Adipocyte (in vitro differentiated cells): ENCODE measurements at regions not wholly inside any gene's neighbourhood (a gene's known extent, or its start where the extent isn't known, plus 50 kb on each side); places are given as distances from the start of the nearest gene placed in this dataset.
"Not testable (repeated sequence)": the region's sequence is repeated elsewhere in the genome, so short reads cannot be mapped to it uniquely, and the experiment has no call there.

Source experiments
- DNase-seq: peaks from one replicate; pipeline ENCODE4 v3.0.0-alpha.2; 2015; ENCODE audit warnings: low read depth
- H3K27me3 ChIP-seq: replicated peaks from 2 replicates; pipeline ENCODE4 v1.7.0; 2013; ENCODE audit warnings: mild to moderate bottlenecking, low read length, moderate library complexity; ENCODE audit not compliant: control insufficient read depth, insufficient read depth
- H3K36me3 ChIP-seq: 2 replicates; pipeline ENCODE4 v1.7.0; 2013; ENCODE audit warnings: low read length, mild to moderate bottlenecking, moderate library complexity; ENCODE audit not compliant: control insufficient read depth, insufficient read depth, severe bottlenecking
- H3K4me1 ChIP-seq: 2 replicates; pipeline ENCODE4 v1.7.0; 2013; ENCODE audit warnings: mild to moderate bottlenecking, low read length, moderate library complexity; ENCODE audit not compliant: control insufficient read depth, insufficient read depth
- H3K4me3 ChIP-seq: 2 replicates; pipeline ENCODE4 v1.7.0; 2013; ENCODE audit warnings: mild to moderate bottlenecking, low read length, moderate library complexity
- H3K9ac ChIP-seq: 2 replicates; pipeline ENCODE4 v1.7.0; 2013; ENCODE audit warnings: mild to moderate bottlenecking, low read length, moderate library complexity
- H3K9me3 ChIP-seq: 2 replicates; pipeline ENCODE4 v1.7.0; 2013; ENCODE audit warnings: mild to moderate bottlenecking, low read length, moderate library complexity; ENCODE audit not compliant: control insufficient read depth

- Histone ChIP-seq H3K4me3 (no peak overlapping the region), H3K4me1 (peaks cover 11% of the 10 kb centered on the region), H3K36me3 (no peaks in the 10 kb centered on the region), H3K27me3 (no peaks in the 10 kb centered on the region), H3K9ac (no peak overlapping the region), H3K9me3 (peaks cover 37% of the 10 kb centered on the region)
- DNase-seq = no peak
Observed at GRCh38 chr22:27250886-27251285, 550.7 kb downstream of the MN1 start.

DNA sequence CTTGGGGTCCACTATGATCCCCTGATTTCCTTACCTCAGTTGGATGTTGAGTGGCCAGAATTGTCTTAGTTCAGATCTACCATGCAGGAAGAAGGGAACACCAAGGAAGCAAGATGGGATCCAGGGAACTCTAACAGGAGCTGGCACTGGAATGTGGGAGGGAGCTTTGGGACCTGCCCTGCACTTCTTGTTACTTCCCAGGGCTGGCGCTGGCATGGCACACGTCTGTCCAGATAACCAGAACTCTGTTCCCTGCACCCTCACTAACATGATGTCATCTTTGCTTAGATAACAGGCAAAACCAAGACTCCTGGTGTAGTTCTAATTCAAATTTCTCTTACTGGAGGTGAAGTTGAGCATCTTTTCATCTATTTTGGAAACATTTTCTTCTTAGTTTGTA is 550.0 kb downstream of the MN1 start:
- Histone ChIP-seq H3K4me3 (no peak overlapping the region), H3K4me1 (peaks cover 11% of the 10 kb centered on the region), H3K27me3 (no peaks in the 10 kb centered on the region), H3K36me3 (no peaks in the 10 kb centered on the region), H3K9me3 (peaks cover 41% of the 10 kb centered on the region), H3K9ac (no peak overlapping the region)
- no peak for DNase-seq

DNA sequence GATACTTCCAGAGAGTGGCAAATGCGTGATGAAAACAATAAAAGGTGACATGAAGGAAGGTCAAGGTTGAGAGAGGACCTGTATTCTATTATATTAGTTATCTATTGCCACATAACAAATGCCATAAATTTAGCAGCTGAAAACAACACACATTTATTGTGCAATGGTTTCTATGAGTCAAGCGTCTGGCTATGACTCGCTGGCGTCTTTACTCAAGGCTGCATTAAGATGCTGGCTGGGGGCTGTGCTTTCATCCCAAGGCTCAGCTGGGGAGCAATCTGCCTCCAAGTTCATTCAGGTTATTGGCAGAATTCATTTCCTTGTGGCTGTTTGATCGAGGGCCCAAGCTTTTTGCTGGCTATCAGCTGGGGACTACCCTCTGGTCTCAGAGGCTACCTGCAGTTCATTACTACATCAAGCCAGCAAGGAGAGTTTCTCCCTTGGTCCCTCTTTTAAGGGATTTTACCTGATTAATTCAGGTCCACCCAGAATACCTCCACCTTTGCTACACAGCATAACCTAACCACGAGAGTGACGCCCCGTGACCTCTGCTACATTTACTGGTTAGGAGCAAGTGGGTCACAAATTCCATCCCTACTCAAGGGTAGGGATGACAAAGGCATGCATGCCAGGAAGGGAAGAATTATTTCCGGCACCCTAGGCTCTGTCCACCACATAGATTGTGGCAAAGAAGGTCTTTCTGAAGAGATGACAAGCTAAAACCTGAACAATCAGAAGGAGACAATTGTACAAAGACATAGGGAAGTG is 549.1 kb downstream of the MN1 start:
- Histone ChIP-seq H3K9ac (no peak overlapping the region), H3K36me3 (no peaks in the 10 kb centered on the region), H3K4me3 (peak overlapping the region; percentile 14), H3K4me1 (peaks cover 9% of the 10 kb centered on the region), H3K27me3 (no peaks in the 10 kb centered on the region), H3K9me3 (peaks cover 45% of the 10 kb centered on the region)
- peak; percentile 77 for DNase-seq

GRCh38 chr22:27253108-27253902 is 548.3 kb downstream of the MN1 start:
- no peak for DNase-seq
- Histone ChIP-seq H3K4me1 (peaks cover under 1% of the 10 kb centered on the region), H3K36me3 (no peaks in the 10 kb centered on the region), H3K9me3 (peaks cover 45% of the 10 kb centered on the region), H3K9ac (no peak overlapping the region), H3K4me3 (no peak overlapping the region), H3K27me3 (peaks cover 4% of the 10 kb centered on the region)

DNA sequence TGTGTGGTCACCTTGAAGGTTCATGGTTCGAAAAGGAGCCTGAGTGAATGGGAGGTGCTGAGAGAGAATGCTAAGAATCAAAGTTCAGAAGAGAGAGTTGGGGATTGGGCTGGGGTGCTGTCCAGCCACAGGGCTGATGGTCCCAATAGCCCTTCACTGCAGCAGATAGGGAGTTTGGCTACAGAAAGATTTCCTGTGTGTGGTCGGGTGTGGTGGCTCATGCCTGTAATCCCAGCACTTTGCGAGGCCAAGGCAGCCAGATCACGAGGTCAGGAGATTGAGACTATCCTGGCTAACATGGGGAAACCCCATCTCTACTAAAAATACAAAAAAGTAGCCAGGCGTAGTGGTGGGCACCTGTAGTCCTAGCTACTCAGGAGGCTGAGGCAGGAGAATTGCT is 547.5 kb downstream of the MN1 start:
- H3K9me3 ChIP-seq = peaks cover 45% of the 10 kb centered on the region
- not testable (repeated sequence) for H3K4me1 ChIP-seq, H3K4me3 ChIP-seq, H3K9ac ChIP-seq, H3K27me3 ChIP-seq, DNase-seq, H3K36me3 ChIP-seq

- H3K4me3 ChIP-seq = peak overlapping the region; percentile 13
- no peaks in the 10 kb centered on the region for H3K36me3 ChIP-seq
- H3K9ac ChIP-seq = no peak overlapping the region
- DNase-seq = no peak
- no peaks in the 10 kb centered on the region for H3K4me1 ChIP-seq
- peaks cover 45% of the 10 kb centered on the region for H3K9me3 ChIP-seq
- H3K27me3 ChIP-seq = peaks cover 15% of the 10 kb centered on the region
Observed at GRCh38 chr22:27255580-27255979, 546.0 kb downstream of the MN1 start.

DNA sequence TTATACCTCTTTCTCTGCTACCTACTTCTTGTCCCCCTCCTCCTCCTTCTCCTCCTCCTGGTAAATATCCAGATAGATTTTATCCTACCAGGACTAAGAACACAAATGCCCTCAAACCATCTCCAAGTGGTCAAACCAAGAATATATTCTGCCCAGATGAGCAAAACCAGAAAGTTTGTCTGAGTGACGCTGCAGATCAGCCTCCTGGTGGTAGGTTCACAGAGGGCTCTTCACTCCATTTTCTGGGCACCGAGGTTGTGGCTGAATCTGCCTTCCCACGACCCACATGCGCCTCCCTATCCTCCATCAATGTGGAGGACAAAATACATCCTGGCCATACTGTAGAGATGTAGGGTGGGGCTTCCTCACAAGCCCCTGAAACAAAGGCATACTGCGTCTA is 543.6 kb downstream of the MN1 start:
- peaks cover 15% of the 10 kb centered on the region for H3K27me3 ChIP-seq
- peaks cover 35% of the 10 kb centered on the region for H3K9me3 ChIP-seq
- no peak for DNase-seq

DNA sequence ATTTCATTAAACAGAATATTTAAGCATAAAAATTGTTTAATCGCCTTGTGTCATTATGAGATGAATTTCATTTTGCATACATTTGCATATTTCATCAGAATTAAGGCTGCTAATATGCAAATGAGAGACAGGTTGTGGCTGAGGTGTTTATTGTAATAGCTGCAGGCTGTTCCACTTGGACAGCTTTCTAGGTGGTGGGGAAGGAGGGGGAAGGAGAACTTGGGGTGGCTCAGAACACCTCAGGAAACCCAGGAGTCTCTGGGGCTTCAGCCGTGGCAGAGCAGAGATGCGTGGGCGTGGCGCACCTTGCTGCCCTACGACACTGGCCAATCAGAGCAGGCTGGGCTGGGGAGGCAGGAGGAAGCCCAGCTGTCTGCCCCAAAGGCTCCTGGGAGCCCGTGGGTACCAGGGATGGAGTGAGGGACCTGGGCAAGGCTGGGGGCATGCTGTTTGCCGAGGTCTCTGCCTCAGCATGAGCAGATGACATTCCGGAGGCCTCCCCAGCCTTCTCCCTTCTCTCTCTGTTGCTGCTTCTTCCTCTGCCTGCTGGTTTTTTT is 542.9 kb downstream of the MN1 start:
- Histone ChIP-seq H3K9me3 (peaks cover 28% of the 10 kb centered on the region), H3K4me3 (no peak overlapping the region), H3K9ac (no peak overlapping the region), H3K36me3 (no peaks in the 10 kb centered on the region), H3K27me3 (peaks cover 15% of the 10 kb centered on the region), H3K4me1 (no peaks in the 10 kb centered on the region)
- no peak for DNase-seq

More for the DNA sequence above, 543.6 kb downstream of the MN1 start:
- Histone ChIP-seq H3K4me3 (no peak overlapping the region), H3K9ac (no peak overlapping the region), H3K4me1 (no peaks in the 10 kb centered on the region), H3K36me3 (no peaks in the 10 kb centered on the region)

- no peaks in the 10 kb centered on the region for H3K4me1 ChIP-seq
- no peak for DNase-seq
- peaks cover 18% of the 10 kb centered on the region for H3K27me3 ChIP-seq
- no peak overlapping the region for H3K4me3 ChIP-seq
- H3K36me3 ChIP-seq = no peaks in the 10 kb centered on the region
- no peak overlapping the region for H3K9ac ChIP-seq
- peaks cover 23% of the 10 kb centered on the region for H3K9me3 ChIP-seq
Observed at GRCh38 chr22:27259433-27259832, 542.1 kb downstream of the MN1 start.

GRCh38 chr22:27260087-27260698 is 541.4 kb downstream of the MN1 start:
- no peaks in the 10 kb centered on the region for H3K4me1 ChIP-seq
- peaks cover 15% of the 10 kb centered on the region for H3K9me3 ChIP-seq
- no peak for DNase-seq
- H3K36me3 ChIP-seq = no peaks in the 10 kb centered on the region
- H3K9ac ChIP-seq = no peak overlapping the region
- peaks cover 22% of the 10 kb centered on the region for H3K27me3 ChIP-seq
- H3K4me3 ChIP-seq = no peak overlapping the region

GRCh38 chr22:27262361-27262760 is 539.2 kb downstream of the MN1 start:
- Histone ChIP-seq H3K36me3 (no peaks in the 10 kb centered on the region), H3K9ac (no peak overlapping the region), H3K27me3 (peaks cover 31% of the 10 kb centered on the region), H3K9me3 (no peaks in the 10 kb centered on the region), H3K4me3 (no peak overlapping the region), H3K4me1 (no peaks in the 10 kb centered on the region)
- no peak for DNase-seq
